ENCODE measurements at regions not wholly inside any gene's neighbourhood (a gene's known extent, or its start where the extent isn't known, plus 50 kb on each side); places are given as distances from the start of the nearest gene placed in this dataset.

DNA sequence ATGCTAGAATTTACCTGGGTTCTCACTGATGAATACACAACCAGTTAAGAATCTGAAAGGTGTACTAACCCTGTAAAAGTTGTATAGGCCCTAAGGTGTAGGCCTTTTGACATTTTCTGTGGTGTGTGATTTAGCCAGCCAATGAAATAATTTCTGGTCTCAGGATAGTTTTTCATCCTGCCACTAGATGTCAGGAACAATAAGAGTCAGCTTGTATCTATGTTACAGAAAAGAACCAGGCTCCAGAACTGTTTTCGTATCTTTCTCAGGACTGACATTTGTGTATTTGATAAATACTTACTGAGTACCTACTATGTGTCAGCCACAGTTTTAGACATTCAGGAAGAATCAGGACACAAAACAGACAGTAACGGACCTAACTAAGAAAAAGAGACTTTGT is 673.6 kb upstream of the TENM3 start:
- RAD21 ChIA-PET (ENCODE audit: unreplicated experiment): no interaction called here
- BruUV-seq (replicated peaks): no TSS peak
- peak; percentile 56 for TF ChIP-seq SMC3 (IDR thresholded peaks at IDR 0.05; ENCODE audit: borderline replicate concordance, low read length)
- TF ChIP-seq, protein P1, sequence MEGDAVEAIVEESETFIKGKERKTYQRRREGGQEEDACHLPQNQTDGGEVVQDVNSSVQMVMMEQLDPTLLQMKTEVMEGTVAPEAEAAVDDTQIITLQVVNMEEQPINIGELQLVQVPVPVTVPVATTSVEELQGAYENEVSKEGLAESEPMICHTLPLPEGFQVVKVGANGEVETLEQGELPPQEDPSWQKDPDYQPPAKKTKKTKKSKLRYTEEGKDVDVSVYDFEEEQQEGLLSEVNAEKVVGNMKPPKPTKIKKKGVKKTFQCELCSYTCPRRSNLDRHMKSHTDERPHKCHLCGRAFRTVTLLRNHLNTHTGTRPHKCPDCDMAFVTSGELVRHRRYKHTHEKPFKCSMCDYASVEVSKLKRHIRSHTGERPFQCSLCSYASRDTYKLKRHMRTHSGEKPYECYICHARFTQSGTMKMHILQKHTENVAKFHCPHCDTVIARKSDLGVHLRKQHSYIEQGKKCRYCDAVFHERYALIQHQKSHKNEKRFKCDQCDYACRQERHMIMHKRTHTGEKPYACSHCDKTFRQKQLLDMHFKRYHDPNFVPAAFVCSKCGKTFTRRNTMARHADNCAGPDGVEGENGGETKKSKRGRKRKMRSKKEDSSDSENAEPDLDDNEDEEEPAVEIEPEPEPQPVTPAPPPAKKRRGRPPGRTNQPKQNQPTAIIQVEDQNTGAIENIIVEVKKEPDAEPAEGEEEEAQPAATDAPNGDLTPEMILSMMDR (IDR thresholded peaks at IDR 0.05 in 2 of 3, conservative IDR thresholded peaks at IDR 0.05 in 1 of 3; ENCODE audit: control insufficient read depth in 2 of 3, extremely low read depth in 1 of 3, insufficient read depth in 1 of 3, low read depth in 3 of 3, low read length in 3 of 3): peak; percentile 40 to 54 (median 41); a peak in 5 of 6 replicates
- no peak for TF ChIP-seq MYB (IDR thresholded peaks at IDR 0.05; ENCODE audit: borderline replicate concordance, low read depth, low read length)
- no peak for TF ChIP-seq SREBF1 (IDR thresholded peaks at IDR 0.05; ENCODE audit: low read length)
- TF ChIP-seq RAD21 (IDR thresholded peaks at IDR 0.05; ENCODE audit: insufficient read depth, low read depth, low read length): peak; percentile 57
- TF ChIP-seq CHD1 (IDR thresholded peaks at IDR 0.05; ENCODE audit: low read depth, low read length): no peak
- no peak for TF ChIP-seq IKZF1 (conservative IDR thresholded peaks at IDR 0.05)

More for the DNA sequence above, 673.6 kb upstream of the TENM3 start:
- in situ Hi-C loops (cut with MboI) (no loop called here), intact Hi-C loops (cut with micrococcal nuclease; ENCODE audit: unreplicated experiment) (loop anchor here (5.0 kb wide), 1 partner anchor 518 kb away; no protein-coding TSS in a partner anchor)
- ChIA-PET CTCF (interaction anchor here (0.8 kb wide), 1 partner anchor 15 kb away, joined by 3 read pairs; no protein-coding TSS in a partner anchor), POLR2A (no interaction called here), SMC1A (ENCODE audit: uncharacterized antibody, unreplicated experiment) (interaction anchor here (0.8 to 0.9 kb wide), 3 partner anchors 28 to 1355 kb away, joined by 3 to 4 read pairs (median 4); no protein-coding TSS in a partner anchor)
- Histone ChIP-seq H3K9me3 (replicated peaks; ENCODE audit: control insufficient read depth, insufficient read depth, low read length) (no peaks in the 10 kb centered on the region), H2AFZ (ENCODE audit: control insufficient read depth, low read depth, low read length) (no peak overlapping the region), H3K36me3 (ENCODE audit: control insufficient read depth in 2 of 2, insufficient read depth in 2 of 2, low read length in 1 of 2) (no peaks in the 10 kb centered on the region), H3K4me2 (ENCODE audit: control insufficient read depth, insufficient read depth) (no peak overlapping the region), H4K20me1 (ENCODE audit: control insufficient read depth, insufficient read depth) (no peaks in the 10 kb centered on the region), H3K79me2 (ENCODE audit: control insufficient read depth, insufficient read depth, low read length) (no peaks in the 10 kb centered on the region), H3K4me3 (no peak overlapping the region), H3K9ac (ENCODE audit: control insufficient read depth, insufficient read depth, low read length) (no peak overlapping the region), H3K27me3 (replicated peaks in 1 of 2; ENCODE audit: control insufficient read depth in 2 of 2, insufficient read depth in 2 of 2, low read length in 1 of 2) (no peaks in the 10 kb centered on the region), H3K4me1 (ENCODE audit: control insufficient read depth, insufficient read depth, low read length) (no peaks in the 10 kb centered on the region), H3K27ac (ENCODE audit: control insufficient read depth, insufficient read depth) (no peak overlapping the region)
- ATAC-seq: peak; percentile 89
- DNase-seq (ENCODE audit: low read depth, low spot score): no peak
- no peak for FAIRE-seq
- 63% methylated on average over 2 of the region's 2 CpGs for WGBS (ENCODE audit: insufficient coverage, insufficient replicate concordance, low lambda C conversion rate, missing lambda C conversion rate)

Measured in GM12878 (cell line).